NCI-H146 (cell line): ENCODE measurements at regions not wholly inside any gene's neighbourhood (a gene's known extent, or its start where the extent isn't known, plus 50 kb on each side); places are given as distances from the start of the nearest gene placed in this dataset.
"Not testable (repeated sequence)": the region's sequence is repeated elsewhere in the genome, so short reads cannot be mapped to it uniquely, and the experiment has no call there.

ENCODE experiments used
- DNase-seq: peaks from one replicate; lab custom pipeline; 2025; lab: John Stamatoyannopoulos, UW

- no peak for DNase-seq
Observed at GRCh38 chr4:29708473-29708872, 1011.7 kb upstream of the PCDH7 start.

GRCh38 chr4:29710519-29710918, 1009.6 kb upstream of the PCDH7 start:
- no peak for DNase-seq

DNA sequence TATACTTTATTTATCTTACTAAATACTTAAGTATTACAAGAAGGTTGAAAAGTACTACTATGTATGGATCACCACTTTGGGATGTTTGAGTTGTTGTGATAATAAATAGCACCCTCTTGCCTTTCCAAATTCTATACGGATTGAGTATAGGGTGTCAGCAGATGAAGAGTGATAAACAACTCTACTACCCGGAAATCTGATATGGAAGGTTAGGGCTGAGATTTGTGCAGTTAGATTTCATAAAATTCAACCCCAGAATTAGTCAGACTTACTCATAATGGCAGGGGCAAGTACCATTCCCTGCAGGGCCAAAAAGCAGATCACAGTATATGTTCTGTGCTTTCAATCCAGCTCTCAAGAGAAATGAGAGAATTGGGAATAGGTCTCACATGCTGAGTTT, 1008.9 kb upstream of the PCDH7 start:
- DNase-seq, result no peak

GRCh38 chr4:29717287-29718057, 1002.7 kb upstream of the PCDH7 start:
- no peak for DNase-seq

GRCh38 chr4:29718136-29718535, 1002.0 kb upstream of the PCDH7 start:
- DNase-seq, result no peak

DNA sequence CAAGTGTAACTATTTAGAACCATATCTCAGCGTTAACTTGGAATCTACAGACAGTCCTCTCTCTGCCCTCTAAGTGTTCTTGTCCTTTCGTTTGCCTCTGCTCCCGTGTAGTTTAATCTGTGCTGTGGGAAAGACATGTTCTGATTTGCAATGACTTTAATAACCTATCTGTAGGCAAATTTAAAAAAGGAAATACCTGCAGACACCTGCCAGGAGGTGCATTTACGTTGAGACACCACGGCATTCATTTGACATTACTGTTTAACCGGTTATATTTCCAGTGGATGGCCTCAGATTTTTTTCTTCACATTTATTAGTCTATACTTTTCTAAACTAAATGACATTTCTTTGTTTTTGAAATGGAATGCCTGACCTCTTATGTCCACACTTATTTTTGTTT, 997.9 kb upstream of the PCDH7 start:
- DNase-seq, result no peak

- no peak for DNase-seq
Observed at GRCh38 chr4:29726938-29727337, 993.2 kb upstream of the PCDH7 start.

GRCh38 chr4:29734343-29735213, 985.6 kb upstream of the PCDH7 start:
- no peak for DNase-seq

GRCh38 chr4:29756966-29757365, 963.2 kb upstream of the PCDH7 start:
- DNase-seq, result no peak

DNA sequence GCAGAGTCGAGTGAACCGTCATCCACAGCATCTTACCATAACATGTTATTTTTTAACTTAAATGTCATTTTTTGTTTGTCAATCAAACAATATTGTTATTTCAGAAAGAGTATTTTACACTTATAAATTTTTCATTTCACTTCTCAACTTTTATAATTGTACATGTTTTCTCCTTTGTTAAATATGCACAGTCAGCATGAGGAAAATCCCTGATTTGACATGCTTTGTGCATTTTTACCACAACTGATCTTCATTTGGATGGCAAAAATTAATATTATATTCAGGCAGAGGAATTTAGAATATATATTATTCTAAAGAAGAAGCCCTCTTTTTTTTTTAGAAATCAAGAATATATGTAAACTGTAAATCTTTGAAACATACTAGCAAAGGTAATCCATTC, 958.0 kb upstream of the PCDH7 start:
- no peak for DNase-seq

DNA sequence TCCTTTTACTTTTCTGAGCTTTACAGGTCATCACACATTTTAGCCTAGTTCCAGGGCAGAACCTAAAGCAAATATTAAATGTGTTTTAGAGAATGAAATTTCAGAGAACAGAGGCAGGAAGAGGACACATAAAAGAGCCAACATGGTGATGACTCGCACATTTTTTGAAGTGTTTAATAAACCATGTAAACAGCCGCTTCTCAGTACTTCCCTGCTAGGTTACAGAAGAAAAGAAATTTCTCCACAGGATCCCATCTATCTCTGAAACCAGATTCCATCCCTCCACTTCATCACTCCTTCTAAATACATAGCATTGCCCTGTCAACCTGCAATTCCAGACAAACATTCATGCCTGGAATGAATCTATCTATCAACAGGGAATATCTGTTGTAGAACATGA, 949.5 kb upstream of the PCDH7 start:
- DNase-seq, result no peak

GRCh38 chr4:29788123-29788522, 932.0 kb upstream of the PCDH7 start:
- not testable (repeated sequence) for DNase-seq

GRCh38 chr4:29805245-29805644, 914.9 kb upstream of the PCDH7 start:
- DNase-seq, result peak; percentile 52

- peak; percentile 76 for DNase-seq
Observed at GRCh38 chr4:29805916-29806480, 914.2 kb upstream of the PCDH7 start.

DNA sequence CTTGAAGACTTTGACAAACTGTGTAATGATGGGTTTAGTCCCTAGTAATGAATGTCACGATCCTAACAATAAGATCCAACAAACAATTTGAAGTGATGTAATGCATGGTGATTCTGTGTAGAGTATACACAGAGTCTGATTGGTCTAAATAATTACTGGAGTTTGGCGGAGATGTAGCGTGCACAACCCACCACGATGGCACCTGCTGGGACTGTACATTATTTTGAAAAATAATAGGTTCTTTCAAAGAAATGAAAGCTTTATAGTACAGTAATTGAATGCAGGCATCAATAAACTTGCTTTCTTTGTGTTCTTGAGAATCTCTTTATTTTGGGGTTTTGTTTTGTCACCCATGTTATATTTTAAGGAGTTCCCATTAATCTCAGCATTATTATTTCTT, 902.2 kb upstream of the PCDH7 start:
- no peak for DNase-seq

GRCh38 chr4:29829067-29829466, 891.1 kb upstream of the PCDH7 start:
- no peak for DNase-seq

GRCh38 chr4:29852537-29852936, 867.6 kb upstream of the PCDH7 start:
- DNase-seq, result peak; percentile 78

GRCh38 chr4:29853833-29854232, 866.3 kb upstream of the PCDH7 start:
- DNase-seq, result peak; percentile 92

GRCh38 chr4:29861307-29861706, 858.9 kb upstream of the PCDH7 start:
- no peak for DNase-seq

DNA sequence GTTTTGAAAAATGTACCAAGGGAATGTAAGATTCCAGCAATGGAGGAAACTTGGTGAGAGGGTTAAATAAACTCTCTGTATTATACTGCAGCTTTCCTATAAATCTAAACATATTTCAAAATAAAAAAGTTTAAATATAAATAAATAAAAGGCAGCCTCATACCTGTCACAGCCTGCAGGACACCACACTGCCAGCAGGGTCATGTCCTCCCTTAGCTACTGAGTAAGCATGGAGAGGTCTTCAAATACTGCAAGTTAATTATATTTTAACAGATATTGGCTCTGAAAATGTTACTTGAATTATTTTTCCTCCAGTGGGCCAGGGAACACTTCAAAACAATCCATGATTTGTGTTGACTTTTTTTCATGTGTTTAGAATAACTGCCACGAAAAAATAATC, 852.8 kb upstream of the PCDH7 start:
- DNase-seq, result no peak

GRCh38 chr4:29900336-29900735, 819.8 kb upstream of the PCDH7 start:
- no peak for DNase-seq

DNA sequence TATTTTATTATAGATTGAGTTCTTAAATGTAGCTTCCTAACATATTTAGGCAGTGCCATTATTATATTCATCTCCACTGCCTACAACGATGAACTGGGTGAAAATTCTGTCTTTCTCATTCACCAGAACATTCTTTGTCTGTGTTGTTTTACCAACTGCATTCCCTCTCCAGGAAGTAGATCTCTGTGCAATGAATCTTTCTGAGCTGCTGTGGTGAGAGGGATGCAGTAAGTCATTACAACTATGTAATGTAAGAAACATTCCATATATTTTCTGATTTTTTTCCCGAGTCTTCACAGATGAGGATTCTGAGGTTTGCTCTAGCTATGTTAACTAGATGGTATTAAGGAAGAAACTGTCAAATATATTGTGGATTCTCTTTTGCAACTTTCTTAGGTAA, 811.9 kb upstream of the PCDH7 start:
- no peak for DNase-seq

GRCh38 chr4:29927895-29928294, 792.3 kb upstream of the PCDH7 start:
- DNase-seq, result no peak
